Stimulated activated naive CD8-positive, alpha-beta T cell treated with anti-CD3 and anti-CD28 coated beads, Interleukin-15, amount 100 ng/mL, for 72 hours (primary cell): ENCODE measurements at regions not wholly inside any gene's neighbourhood (a gene's known extent, or its start where the extent isn't known, plus 50 kb on each side); places are given as distances from the start of the nearest gene placed in this dataset.
A peak's percentile ranks its signal among the peaks of the same experiment; 100 is the strongest.

Experiments
- ATAC-seq: fragments of 150-1000 bp; cut with Tn5 transposase; 2 replicates; pipeline ENCODE4 v1.10.0; 2021; ENCODE audit warnings: mild to moderate bottlenecking, moderate library complexity
- DNase-seq, 2 donors: peaks; one replicate each; pipeline ENCODE4 v3.0.0; 2021 to 2022
- H3K27ac Mint-ChIP-seq, 2 donors: one replicate each; pipeline ENCODE4 v1.8.0; 2022; ENCODE audit warnings: mild to moderate bottlenecking in 2 of 2, mixed read lengths in 2 of 2, moderate library complexity in 2 of 2
- H3K27me3 Mint-ChIP-seq: one replicate; pipeline ENCODE4 v1.8.0; 2022; ENCODE audit warnings: mixed read lengths
- H3K4me1 Mint-ChIP-seq: one replicate; pipeline ENCODE4 v1.8.0; 2022; ENCODE audit warnings: mild to moderate bottlenecking, mixed read lengths
- H3K4me3 Mint-ChIP-seq, 2 donors: one replicate each; pipeline ENCODE4 v1.8.0; 2022; ENCODE audit warnings: mild to moderate bottlenecking in 2 of 2, mixed read lengths in 2 of 2, moderate library complexity in 1 of 2
- H3K9me3 Mint-ChIP-seq, 2 donors: one replicate each; pipeline ENCODE4 v1.8.0; 2022; ENCODE audit warnings: mixed read lengths in 2 of 2

GRCh38 chr10:3679950-3680629 is 104.9 kb downstream of the KLF6 start:
- Mint-ChIP-seq H3K4me3 (no peak overlapping the region), H3K27ac (no peak overlapping the region), H3K4me1 (peaks cover 7% of the 10 kb centered on the region), H3K9me3 (no peaks in the 10 kb centered on the region), H3K27me3 (no peaks in the 10 kb centered on the region)
- DNase-seq (no peak), ATAC-seq (no peak)

GRCh38 chr10:3678629-3679227 is 106.3 kb downstream of the KLF6 start:
- Mint-ChIP-seq H3K4me3 (no peak overlapping the region), H3K9me3 (no peaks in the 10 kb centered on the region), H3K27me3 (no peaks in the 10 kb centered on the region), H3K4me1 (no peaks in the 10 kb centered on the region), H3K27ac (no peak overlapping the region)
- DNase-seq: no peak
- no peak for ATAC-seq

GRCh38 chr10:3676564-3676963 is 108.4 kb downstream of the KLF6 start:
- DNase-seq: no peak
- no peaks in the 10 kb centered on the region for H3K9me3 Mint-ChIP-seq
- no peak overlapping the region for H3K4me3 Mint-ChIP-seq
- H3K27ac Mint-ChIP-seq: peak overlapping the region; percentile 27 to 69
- no peak for ATAC-seq
- H3K27me3 Mint-ChIP-seq: no peaks in the 10 kb centered on the region
- no peaks in the 10 kb centered on the region for H3K4me1 Mint-ChIP-seq

- DNase-seq (no peak), ATAC-seq (no peak)
- Mint-ChIP-seq H3K4me3 (no peak overlapping the region), H3K27ac (no peak overlapping the region), H3K9me3 (no peaks in the 10 kb centered on the region), H3K4me1 (peaks cover 32% of the 10 kb centered on the region), H3K27me3 (peaks cover 8% of the 10 kb centered on the region)
These were observed 112.8 kb downstream of the KLF6 start for GRCh38 chr10:3672220-3672619.

GRCh38 chr10:3671386-3671955 is 113.5 kb downstream of the KLF6 start:
- peaks cover 40% of the 10 kb centered on the region for H3K4me1 Mint-ChIP-seq
- H3K27ac Mint-ChIP-seq: no peak overlapping the region
- H3K9me3 Mint-ChIP-seq: no peaks in the 10 kb centered on the region
- H3K4me3 Mint-ChIP-seq: no peak overlapping the region
- no peak for DNase-seq
- ATAC-seq: no peak
- peaks cover 8% of the 10 kb centered on the region for H3K27me3 Mint-ChIP-seq

- Mint-ChIP-seq H3K9me3 (no peaks in the 10 kb centered on the region), H3K4me1 (peaks cover 50% of the 10 kb centered on the region), H3K4me3 (peak overlapping the region; percentile 86 to 88), H3K27me3 (peaks cover 8% of the 10 kb centered on the region), H3K27ac (peak overlapping the region in 1 of 2 donors; percentile 94)
- DNase-seq: no peak
- peak; percentile 61 for ATAC-seq
These were observed 116.1 kb downstream of the KLF6 start for GRCh38 chr10:3668966-3669330.

- H3K4me1 Mint-ChIP-seq: peaks cover 50% of the 10 kb centered on the region
- H3K4me3 Mint-ChIP-seq: peak overlapping the region; percentile 86 to 88
- DNase-seq (peak; percentile 42 to 63), ATAC-seq (peak; percentile 94)
- H3K27ac Mint-ChIP-seq: peak overlapping the region; percentile 94 to 96
- H3K27me3 Mint-ChIP-seq: peaks cover 8% of the 10 kb centered on the region
- no peaks in the 10 kb centered on the region for H3K9me3 Mint-ChIP-seq
These were observed 116.6 kb downstream of the KLF6 start for GRCh38 chr10:3668276-3668965.

GRCh38 chr10:3666525-3667302 is 118.3 kb downstream of the KLF6 start:
- peak overlapping the region in 1 of 2 donors; percentile 12 for H3K27ac Mint-ChIP-seq
- ATAC-seq: peak; percentile 33
- H3K4me3 Mint-ChIP-seq: peak overlapping the region; percentile 62 to 78
- no peaks in the 10 kb centered on the region for H3K9me3 Mint-ChIP-seq
- peaks cover 8% of the 10 kb centered on the region for H3K27me3 Mint-ChIP-seq
- no peak for DNase-seq
- H3K4me1 Mint-ChIP-seq: peaks cover 50% of the 10 kb centered on the region

GRCh38 chr10:3665316-3665908 is 119.6 kb downstream of the KLF6 start:
- H3K27me3 Mint-ChIP-seq: peaks cover 6% of the 10 kb centered on the region
- H3K9me3 Mint-ChIP-seq: no peaks in the 10 kb centered on the region
- H3K4me1 Mint-ChIP-seq: peaks cover 49% of the 10 kb centered on the region
- no peak overlapping the region for H3K27ac Mint-ChIP-seq
- no peak overlapping the region for H3K4me3 Mint-ChIP-seq
- DNase-seq (no peak), ATAC-seq (no peak)

GRCh38 chr10:3662775-3663174 is 122.2 kb downstream of the KLF6 start:
- Mint-ChIP-seq H3K4me3 (no peak overlapping the region), H3K4me1 (peaks cover 23% of the 10 kb centered on the region), H3K27me3 (no peaks in the 10 kb centered on the region), H3K9me3 (no peaks in the 10 kb centered on the region), H3K27ac (no peak overlapping the region)
- no peak for ATAC-seq
- DNase-seq: no peak

- Mint-ChIP-seq H3K4me1 (peaks cover 8% of the 10 kb centered on the region), H3K27me3 (peaks cover 2% of the 10 kb centered on the region), H3K27ac (no peak overlapping the region), H3K9me3 (no peaks in the 10 kb centered on the region), H3K4me3 (no peak overlapping the region)
- no peak for ATAC-seq
- no peak for DNase-seq
These were observed 123.7 kb downstream of the KLF6 start for GRCh38 chr10:3661271-3661670.

GRCh38 chr10:3660753-3661152 is 124.3 kb downstream of the KLF6 start:
- Mint-ChIP-seq H3K27ac (no peak overlapping the region), H3K4me3 (no peak overlapping the region), H3K27me3 (peaks cover 7% of the 10 kb centered on the region), H3K9me3 (no peaks in the 10 kb centered on the region), H3K4me1 (peaks cover 7% of the 10 kb centered on the region)
- ATAC-seq: no peak
- no peak for DNase-seq

- no peak for ATAC-seq
- peaks cover 20% of the 10 kb centered on the region for H3K27me3 Mint-ChIP-seq
- peaks cover 12% of the 10 kb centered on the region for H3K4me1 Mint-ChIP-seq
- no peak overlapping the region for H3K4me3 Mint-ChIP-seq
- no peak overlapping the region for H3K27ac Mint-ChIP-seq
- H3K9me3 Mint-ChIP-seq: no peaks in the 10 kb centered on the region
- DNase-seq: no peak
These were observed 125.6 kb downstream of the KLF6 start for GRCh38 chr10:3659203-3659917.

- Mint-ChIP-seq H3K27me3 (peaks cover 23% of the 10 kb centered on the region), H3K4me1 (peaks cover 12% of the 10 kb centered on the region), H3K27ac (no peak overlapping the region), H3K9me3 (no peaks in the 10 kb centered on the region), H3K4me3 (no peak overlapping the region)
- DNase-seq: no peak
- no peak for ATAC-seq
These were observed 126.2 kb downstream of the KLF6 start for GRCh38 chr10:3658766-3659165.

GRCh38 chr10:3656214-3656613 is 128.8 kb downstream of the KLF6 start:
- ATAC-seq (no peak), DNase-seq (no peak)
- Mint-ChIP-seq H3K9me3 (no peaks in the 10 kb centered on the region), H3K4me3 (no peak overlapping the region), H3K27me3 (peaks cover 31% of the 10 kb centered on the region), H3K27ac (no peak overlapping the region), H3K4me1 (peaks cover 19% of the 10 kb centered on the region)
